ENCODE measurements at regions not wholly inside any gene's neighbourhood (a gene's known extent, or its start where the extent isn't known, plus 50 kb on each side); places are given as distances from the start of the nearest gene placed in this dataset.

DNA sequence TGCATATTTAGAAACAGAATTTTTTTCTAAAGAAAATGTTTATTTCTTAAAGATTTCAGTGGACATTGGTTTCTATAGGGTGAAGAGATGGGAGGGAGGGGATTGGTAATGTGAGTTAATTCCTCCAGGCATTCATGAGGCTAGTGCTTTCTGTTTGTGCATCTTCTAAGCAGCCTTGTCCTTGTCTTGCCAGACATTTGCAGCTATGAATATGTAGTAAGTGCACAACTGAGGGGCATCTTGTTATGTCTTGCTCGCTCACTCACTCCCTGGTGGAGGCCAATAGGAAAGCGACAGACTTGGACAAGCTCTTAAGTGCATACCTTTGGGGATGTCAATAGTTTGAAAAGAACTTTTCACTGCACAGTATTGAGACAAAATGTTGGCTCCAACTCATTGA is 92.5 kb upstream of the ATP10A start:
- peaks cover 0 to 6% (median 0%) of the 10 kb centered on the region in 4 donors for H3K9me3 ChIP-seq
- H3K27ac ChIP-seq (replicated peaks in 1 of 4) = no peak overlapping the region
- intact Hi-C loops (cut with DNase I) = no loop called here
- WGBS = 97% methylated on average over 2 of the region's 2 CpGs
- no peaks in the 10 kb centered on the region for H3K27me3 ChIP-seq
- no peak for DNase-seq (ENCODE audit: extremely low spot score)
- H3K36me3 ChIP-seq = no peaks in the 10 kb centered on the region
- H3K4me3 ChIP-seq = no peak overlapping the region
- H3K4me1 ChIP-seq = no peaks in the 10 kb centered on the region
- TF ChIP-seq POLR2AphosphoS5 (IDR thresholded peaks at IDR 0.05) = no peak
- no peak for TF ChIP-seq EP300 (IDR thresholded peaks at IDR 0.05)
- TF ChIP-seq, protein P1, sequence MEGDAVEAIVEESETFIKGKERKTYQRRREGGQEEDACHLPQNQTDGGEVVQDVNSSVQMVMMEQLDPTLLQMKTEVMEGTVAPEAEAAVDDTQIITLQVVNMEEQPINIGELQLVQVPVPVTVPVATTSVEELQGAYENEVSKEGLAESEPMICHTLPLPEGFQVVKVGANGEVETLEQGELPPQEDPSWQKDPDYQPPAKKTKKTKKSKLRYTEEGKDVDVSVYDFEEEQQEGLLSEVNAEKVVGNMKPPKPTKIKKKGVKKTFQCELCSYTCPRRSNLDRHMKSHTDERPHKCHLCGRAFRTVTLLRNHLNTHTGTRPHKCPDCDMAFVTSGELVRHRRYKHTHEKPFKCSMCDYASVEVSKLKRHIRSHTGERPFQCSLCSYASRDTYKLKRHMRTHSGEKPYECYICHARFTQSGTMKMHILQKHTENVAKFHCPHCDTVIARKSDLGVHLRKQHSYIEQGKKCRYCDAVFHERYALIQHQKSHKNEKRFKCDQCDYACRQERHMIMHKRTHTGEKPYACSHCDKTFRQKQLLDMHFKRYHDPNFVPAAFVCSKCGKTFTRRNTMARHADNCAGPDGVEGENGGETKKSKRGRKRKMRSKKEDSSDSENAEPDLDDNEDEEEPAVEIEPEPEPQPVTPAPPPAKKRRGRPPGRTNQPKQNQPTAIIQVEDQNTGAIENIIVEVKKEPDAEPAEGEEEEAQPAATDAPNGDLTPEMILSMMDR (IDR thresholded peaks at IDR 0.05) = no peak
- TF ChIP-seq POLR2A (IDR thresholded peaks at IDR 0.05; ENCODE audit: low read depth) = no peak

DNA sequence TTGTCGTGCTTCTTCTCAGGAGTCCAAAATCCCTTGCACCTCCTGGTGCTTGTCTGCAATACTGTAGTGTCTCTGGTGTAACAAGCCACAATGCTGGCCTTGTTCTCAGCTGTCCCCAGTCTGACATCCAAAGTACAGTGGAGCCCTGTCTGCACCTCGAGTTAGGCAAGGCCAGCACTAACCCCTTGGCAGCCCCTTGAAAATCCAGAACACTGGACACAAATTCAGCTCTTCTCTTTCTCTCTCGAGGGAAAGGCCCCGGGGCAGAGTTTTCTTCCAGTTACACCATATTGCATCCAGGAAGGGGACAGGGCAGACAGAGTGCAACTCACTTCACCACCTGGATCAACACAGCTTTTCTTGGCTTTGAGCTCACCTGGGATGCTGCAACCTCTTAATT is 91.3 kb upstream of the ATP10A start:
- Histone ChIP-seq H3K9me3 (peaks cover 0 to 6% (median 0%) of the 10 kb centered on the region in 4 donors), H3K27ac (replicated peaks in 1 of 4) (no peak overlapping the region), H3K27me3 (no peaks in the 10 kb centered on the region), H3K4me3 (no peak overlapping the region), H3K4me1 (no peaks in the 10 kb centered on the region), H3K36me3 (no peaks in the 10 kb centered on the region)
- intact Hi-C loops (cut with DNase I) = no loop called here
- WGBS = 77% methylated on average over 4 of the region's 4 CpGs
- DNase-seq (ENCODE audit: extremely low spot score) = no peak
- TF ChIP-seq POLR2A (IDR thresholded peaks at IDR 0.05; ENCODE audit: low read depth) = no peak
- TF ChIP-seq EP300 (IDR thresholded peaks at IDR 0.05) = no peak
- no peak for TF ChIP-seq POLR2AphosphoS5 (IDR thresholded peaks at IDR 0.05)
- TF ChIP-seq, protein P1 (IDR thresholded peaks at IDR 0.05) = no peak

DNA sequence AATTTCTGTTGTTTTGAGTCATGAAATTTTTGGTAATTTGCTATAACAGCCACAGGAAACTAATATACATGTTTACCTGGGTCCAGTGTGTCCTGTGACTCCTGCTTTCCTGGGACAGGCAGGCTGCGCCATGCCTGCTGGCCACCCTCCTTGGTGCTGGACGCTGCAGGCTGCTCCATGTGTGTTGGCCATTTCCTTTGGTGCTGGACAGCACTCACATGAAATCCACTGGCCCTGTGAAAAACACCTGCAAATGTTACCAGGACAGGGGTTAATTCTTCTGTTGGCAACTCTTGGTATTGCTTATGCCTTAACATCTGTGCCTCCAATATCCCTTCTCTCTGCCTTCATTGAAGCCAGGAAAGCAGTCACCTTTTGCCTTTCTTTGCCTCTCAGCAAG is 86.9 kb upstream of the ATP10A start:
- WGBS = 87% methylated on average over 2 of the region's 2 CpGs
- Histone ChIP-seq H3K4me1 (peaks cover 0 to 23% (median 19%) of the 10 kb centered on the region in 4 donors), H3K27ac (replicated peaks in 1 of 4) (no peak overlapping the region), H3K36me3 (no peaks in the 10 kb centered on the region), H3K4me3 (no peak overlapping the region), H3K9me3 (peaks cover 0 to 6% (median 0%) of the 10 kb centered on the region in 4 donors), H3K27me3 (no peaks in the 10 kb centered on the region)
- TF ChIP-seq POLR2A (IDR thresholded peaks at IDR 0.05; ENCODE audit: low read depth) (no peak), EP300 (IDR thresholded peaks at IDR 0.05) (no peak), POLR2AphosphoS5 (IDR thresholded peaks at IDR 0.05) (no peak)
- TF ChIP-seq, protein P1 (IDR thresholded peaks at IDR 0.05) = no peak
- intact Hi-C loops (cut with DNase I) = no loop called here
- DNase-seq (ENCODE audit: extremely low spot score) = peak; percentile 74

DNA sequence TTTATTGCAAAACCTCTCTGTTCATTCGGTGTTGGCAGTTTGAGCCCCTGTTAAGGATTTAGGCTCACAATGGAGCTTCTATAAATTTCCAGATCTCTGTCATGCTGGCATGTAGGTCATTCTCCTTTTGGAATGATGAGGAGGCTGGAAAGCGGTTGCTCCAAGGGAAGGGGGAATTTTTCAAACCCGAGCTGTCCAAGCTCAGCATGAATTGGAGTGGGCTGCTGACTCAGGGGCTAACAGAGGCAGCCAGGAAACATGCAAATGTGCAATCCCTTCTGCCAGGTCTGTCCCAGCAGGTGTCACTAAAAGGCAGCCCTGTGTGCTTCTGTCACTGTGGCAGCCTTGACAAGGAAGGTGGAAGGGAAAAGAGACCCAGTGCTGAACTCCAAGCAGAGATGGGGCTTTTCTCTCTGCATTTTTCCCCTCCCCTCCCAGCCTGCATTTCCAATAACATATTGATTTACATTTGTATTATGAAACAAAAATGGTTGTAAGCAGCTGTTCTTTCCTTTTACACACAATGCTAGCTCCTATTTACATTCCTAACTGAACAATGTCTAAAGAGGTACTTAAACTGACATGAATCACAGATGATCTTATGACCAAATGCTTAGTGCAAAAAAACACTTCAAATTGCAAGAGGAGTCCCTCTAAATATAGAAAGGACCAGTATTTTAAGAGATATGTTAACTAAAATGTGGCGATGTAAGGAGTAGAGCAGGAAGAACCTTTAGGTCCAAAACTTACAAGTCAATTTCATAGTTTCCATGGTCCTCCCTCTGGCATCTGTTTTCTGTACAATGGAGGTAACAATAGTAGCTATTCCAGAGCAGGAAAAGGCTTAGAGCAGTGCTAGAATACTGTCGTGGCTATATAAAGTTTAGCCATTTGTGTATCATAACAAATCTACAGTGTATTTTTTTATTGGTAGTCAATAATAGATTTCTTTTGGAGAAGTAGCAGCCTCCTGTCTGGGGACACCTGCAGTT is 84.5 kb upstream of the ATP10A start:
- Histone ChIP-seq H3K36me3 (no peaks in the 10 kb centered on the region), H3K27ac (replicated peaks in 1 of 4) (peak overlapping the region in 3 of 4 donors; percentile 20 to 44 (median 31)), H3K4me1 (peaks cover 0 to 23% (median 19%) of the 10 kb centered on the region in 4 donors), H3K9me3 (peaks cover 0 to 1% (median 0%) of the 10 kb centered on the region in 4 donors), H3K27me3 (no peaks in the 10 kb centered on the region), H3K4me3 (no peak overlapping the region)
- TF ChIP-seq POLR2AphosphoS5 (IDR thresholded peaks at IDR 0.05) (no peak), EP300 (IDR thresholded peaks at IDR 0.05) (no peak), POLR2A (IDR thresholded peaks at IDR 0.05; ENCODE audit: low read depth) (no peak)
- TF ChIP-seq, protein P1 (IDR thresholded peaks at IDR 0.05) = peak; percentile 18 to 29 (median 19)
- DNase-seq (ENCODE audit: extremely low spot score) = no peak
- 19% methylated on average over 5 of the region's 5 CpGs for WGBS
- intact Hi-C loops (cut with DNase I) = loop anchor here (10.0 kb wide), 1 partner anchor 77 kb away; no protein-coding TSS in a partner anchor
